Brain microvascular endothelial cell (primary cell): ENCODE measurements at regions not wholly inside any gene's neighbourhood (a gene's known extent, or its start where the extent isn't known, plus 50 kb on each side); places are given as distances from the start of the nearest gene placed in this dataset.

Experiments
- DNase-seq: peaks from one replicate; pipeline ENCODE4 v3.0.0-alpha.2; 2020
- H3K27ac ChIP-seq: fragments of 250-450 bp; sonication (Bioruptor Pico); 2 replicates; pipeline ENCODE4 v1.5.1; 2020; ENCODE audit warnings: mild to moderate bottlenecking, moderate library complexity
- H3K27me3 ChIP-seq: fragments of 250-450 bp; sonication (Bioruptor Pico); replicated peaks from 2 replicates; pipeline ENCODE4 v1.5.1; 2020; ENCODE audit warnings: mild to moderate bottlenecking
- H3K36me3 ChIP-seq: fragments of 250-450 bp; sonication (Bioruptor Pico); replicated peaks from 2 replicates; pipeline ENCODE4 v1.5.1; 2020; ENCODE audit warnings: mild to moderate bottlenecking
- H3K4me3 ChIP-seq: 2 replicates; pipeline ENCODE4 v1.5.1; 2011; ENCODE audit warnings: low read depth, mild to moderate bottlenecking, control low read depth, low read length, moderate library complexity
- CTCF ChIP-seq: IDR thresholded peaks from 2 replicates; pipeline ENCODE4 v1.5.1; 2011; ENCODE audit warnings: low read depth, mild to moderate bottlenecking, moderate library complexity, low read length, control low read depth, inconsistent platforms; ENCODE audit errors: missing control alignments
- in situ Hi-C: cut with HindIII; loops from 2 replicates; pipeline ENCODE4 v1.10.0; 2017; ENCODE audit warnings: low sequenced_read_pairs, low pct_ligation_motif_present

DNA sequence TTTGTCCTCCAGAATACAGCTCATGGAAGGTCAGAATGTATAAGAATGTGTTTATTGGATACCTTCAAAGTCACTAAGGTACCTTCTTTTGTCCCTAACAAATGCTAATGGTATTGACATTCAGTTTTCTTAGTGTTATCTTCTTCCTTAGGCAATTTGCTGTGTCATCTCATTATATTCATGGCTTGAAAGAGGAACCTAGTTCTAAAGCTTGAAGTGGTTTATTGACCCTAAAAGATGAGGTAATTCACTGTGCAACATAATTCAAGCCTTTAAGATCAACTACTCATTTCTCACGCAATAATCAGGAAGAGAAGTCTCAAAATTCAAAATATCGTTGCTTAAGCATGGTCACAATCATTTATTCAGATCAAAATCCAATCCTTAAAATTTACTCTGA, 342.7 kb upstream of the RIOK2 start:
- H3K4me3 ChIP-seq: no peak overlapping the region
- H3K27me3 ChIP-seq: no peaks in the 10 kb centered on the region
- no peak for DNase-seq
- H3K27ac ChIP-seq: no peak overlapping the region
- in situ Hi-C loops: no loop called here
- no peaks in the 10 kb centered on the region for H3K36me3 ChIP-seq
- TF ChIP-seq CTCF: no peak

GRCh38 chr5:97528941-97529340, 345.9 kb upstream of the RIOK2 start:
- Histone ChIP-seq H3K36me3 (no peaks in the 10 kb centered on the region), H3K4me3 (no peak overlapping the region), H3K27ac (no peak overlapping the region), H3K27me3 (no peaks in the 10 kb centered on the region)
- peak; percentile 36 for DNase-seq
- no peak for TF ChIP-seq CTCF
- in situ Hi-C loops: no loop called here

DNA sequence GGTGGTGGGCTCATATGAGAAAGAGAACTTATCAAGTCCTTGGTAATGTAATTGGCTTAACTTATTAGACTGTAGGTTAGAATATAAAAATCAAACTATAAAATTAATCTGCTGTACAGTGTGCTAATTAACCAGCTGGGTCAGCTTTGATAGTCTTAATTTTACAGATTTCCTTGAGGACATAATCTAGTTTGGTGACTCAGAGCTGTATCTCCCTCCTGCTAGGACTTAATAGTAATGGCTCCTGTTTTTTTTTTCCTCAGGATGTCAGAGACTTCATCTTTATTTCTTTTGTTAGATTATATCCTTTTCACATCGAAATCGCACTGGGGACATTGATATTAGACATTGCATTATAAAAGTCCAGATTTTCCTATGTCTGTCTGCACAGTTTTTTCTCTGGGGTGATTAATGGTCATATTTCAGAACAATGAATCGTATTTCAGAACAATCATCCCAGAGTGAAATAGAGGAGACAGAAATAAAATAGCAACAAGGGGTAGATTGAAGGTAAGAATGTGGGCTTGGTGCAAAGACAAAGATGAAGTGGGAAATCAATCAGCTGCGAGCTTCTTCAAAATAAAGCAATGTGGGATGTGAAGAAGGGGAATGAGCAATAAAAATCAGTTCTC, 346.4 kb upstream of the RIOK2 start:
- Histone ChIP-seq H3K36me3 (no peaks in the 10 kb centered on the region), H3K27me3 (no peaks in the 10 kb centered on the region), H3K27ac (no peak overlapping the region), H3K4me3 (no peak overlapping the region)
- no peak for DNase-seq
- in situ Hi-C loops: no loop called here
- no peak for TF ChIP-seq CTCF

DNA sequence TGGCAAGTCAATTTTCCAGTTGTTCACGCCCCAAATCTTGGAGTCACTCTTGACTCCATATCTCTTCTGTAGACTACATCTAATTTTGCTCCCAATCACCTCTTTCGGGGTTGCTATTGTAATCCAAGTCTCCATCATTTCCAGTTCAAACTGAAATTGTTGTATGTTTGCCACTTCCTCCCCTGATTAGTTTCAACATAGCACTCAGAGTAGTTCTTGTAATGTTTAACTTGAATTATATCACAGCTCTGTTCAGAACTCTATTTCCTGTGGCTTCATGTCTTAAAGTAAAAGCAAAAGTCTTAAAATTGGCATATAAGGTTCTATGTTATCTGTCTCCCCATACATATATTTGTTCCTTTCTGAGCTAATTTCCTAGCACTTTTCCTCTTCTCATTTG, 348.5 kb upstream of the RIOK2 start:
- TF ChIP-seq CTCF: no peak
- DNase-seq: no peak
- no peak overlapping the region for H3K27ac ChIP-seq
- no peaks in the 10 kb centered on the region for H3K27me3 ChIP-seq
- H3K4me3 ChIP-seq: no peak overlapping the region
- H3K36me3 ChIP-seq: no peaks in the 10 kb centered on the region
- in situ Hi-C loops: no loop called here

- DNase-seq: peak; percentile 93
- Histone ChIP-seq H3K27ac (no peak overlapping the region), H3K4me3 (no peak overlapping the region), H3K36me3 (no peaks in the 10 kb centered on the region), H3K27me3 (no peaks in the 10 kb centered on the region)
- in situ Hi-C loops: no loop called here
- peak; percentile 79 for TF ChIP-seq CTCF
Measured at GRCh38 chr5:97534166-97534565, 351.1 kb upstream of the RIOK2 start.

- Histone ChIP-seq H3K4me3 (no peak overlapping the region), H3K27me3 (no peaks in the 10 kb centered on the region), H3K36me3 (no peaks in the 10 kb centered on the region), H3K27ac (no peak overlapping the region)
- DNase-seq: no peak
- in situ Hi-C loops: no loop called here
- TF ChIP-seq CTCF: no peak
Measured at GRCh38 chr5:97536683-97537082, 353.6 kb upstream of the RIOK2 start.
